HG02678 (cell line): ENCODE measurements at regions not wholly inside any gene's neighbourhood (a gene's known extent, or its start where the extent isn't known, plus 50 kb on each side); places are given as distances from the start of the nearest gene placed in this dataset.

ENCODE experiments used
- ATAC-seq: cut with Tn5 transposase; IDR thresholded peaks from one replicate; pipeline ENCODE4 v1.9.1; 2021; ENCODE audit warnings: mild to moderate bottlenecking, moderate library complexity; ENCODE audit not compliant: unreplicated experiment

DNA sequence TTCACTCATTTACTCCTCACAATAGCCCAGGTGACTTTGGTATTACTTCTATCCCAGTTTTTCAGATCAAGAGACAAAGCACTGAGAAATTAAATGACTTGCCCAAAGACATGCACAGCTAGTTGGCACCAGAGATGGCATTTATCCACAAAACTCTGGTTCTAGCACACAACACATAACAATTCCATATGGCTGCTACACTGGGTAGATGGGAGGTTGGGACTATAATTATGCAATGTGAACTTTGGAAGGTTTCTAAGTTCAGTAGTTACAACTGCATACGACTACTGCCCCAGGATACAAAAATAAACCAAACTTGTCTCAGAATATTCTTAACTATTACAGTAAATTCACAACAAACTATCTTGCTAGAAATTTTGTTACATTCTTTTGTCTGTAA, 54.2 kb upstream of the MLIP start:
- ATAC-seq, result no peak

DNA sequence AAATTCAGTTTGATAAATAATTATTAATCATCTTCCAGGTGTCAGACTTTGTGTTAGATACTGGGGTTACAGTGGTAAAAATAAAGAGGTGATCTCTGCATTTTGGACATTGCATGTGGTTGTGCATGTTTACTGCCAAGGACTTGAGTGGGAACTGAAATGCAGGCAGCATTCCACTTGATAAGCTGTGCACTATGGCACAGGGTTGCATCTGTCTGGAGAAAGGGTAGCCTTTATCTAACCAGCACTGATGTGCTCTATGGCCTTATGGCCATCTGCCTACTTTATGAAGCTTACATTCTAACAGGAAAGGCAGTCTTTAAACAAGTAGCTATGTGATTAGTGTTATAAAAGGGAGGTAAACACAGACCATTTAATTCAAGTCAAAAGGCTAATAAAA, 53.0 kb upstream of the MLIP start:
- ATAC-seq, result no peak

DNA sequence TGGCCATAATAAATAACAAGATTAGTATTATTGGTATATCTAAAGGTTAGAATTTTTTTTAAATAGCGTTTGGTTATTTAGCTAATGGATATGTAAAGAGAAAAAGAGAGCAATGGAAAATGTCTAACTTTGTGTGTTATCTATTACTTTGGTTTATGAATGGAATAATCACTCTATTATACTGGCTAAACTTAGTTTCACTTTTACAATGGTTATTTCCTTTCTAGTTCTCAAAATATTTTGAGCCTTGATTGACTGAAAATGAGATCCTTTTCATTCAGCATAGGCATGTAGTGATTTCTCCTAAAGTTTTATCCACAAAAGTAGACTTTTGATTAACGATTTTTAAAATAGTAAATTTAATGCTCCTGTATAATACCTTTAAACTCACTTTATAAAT, 51.6 kb upstream of the MLIP start:
- no peak for ATAC-seq

DNA sequence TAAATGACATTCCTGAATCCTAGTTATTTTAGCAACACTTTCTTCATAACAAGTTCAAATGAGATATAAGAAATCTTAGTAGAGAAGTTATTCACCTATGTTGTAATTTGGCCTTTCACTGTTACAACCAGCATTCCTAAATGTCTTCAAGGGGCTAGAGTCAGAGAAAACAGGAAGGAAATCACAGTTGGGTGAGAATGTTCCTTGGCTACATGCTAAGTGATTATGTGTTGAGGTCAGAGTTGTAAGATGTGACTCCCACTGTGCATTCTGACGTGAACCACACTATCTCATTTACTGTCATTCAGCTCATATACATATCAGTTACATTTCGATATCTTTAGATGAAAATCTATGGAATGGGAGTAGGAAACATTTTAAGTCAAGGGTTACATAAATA, 51.0 kb upstream of the MLIP start:
- ATAC-seq, result no peak
